CD4-positive, CD25-positive, alpha-beta regulatory T cell (primary cell): ENCODE measurements at regions not wholly inside any gene's neighbourhood (a gene's known extent, or its start where the extent isn't known, plus 50 kb on each side); places are given as distances from the start of the nearest gene placed in this dataset.
A peak's percentile ranks its signal among the peaks of the same experiment; 100 is the strongest.

Experiments
- ATAC-seq, 2 donors: fragments of 150-1000 bp; cut with Tn5 transposase; one replicate each; pipeline ENCODE4 v1.10.0; 2021; ENCODE audit warnings: low read depth in 2 of 2, moderate number of reproducible peaks in 2 of 2, moderate library complexity in 1 of 2
- DNase-seq, 3 donors: peaks; one replicate each; pipeline versions ENCODE4 v3.0.0 to v3.0.0-alpha.2; 2012 to 2022; ENCODE audit warnings: mixed read lengths in 1 of 3
- H3K27ac ChIP-seq: one replicate; pipeline ENCODE4 v1.7.0; 2013; ENCODE audit warnings: mild to moderate bottlenecking, low read length; ENCODE audit not compliant: insufficient read depth, poor library complexity, severe bottlenecking
- H3K27me3 ChIP-seq: one replicate; pipeline ENCODE4 v1.7.0; 2013; ENCODE audit warnings: low read length; ENCODE audit not compliant: control insufficient read depth, insufficient read depth
- H3K36me3 ChIP-seq: one replicate; pipeline ENCODE4 v1.7.0; 2013; ENCODE audit warnings: mild to moderate bottlenecking, low read length, moderate library complexity; ENCODE audit not compliant: control insufficient read depth, insufficient read depth
- H3K4me1 ChIP-seq: 2 replicates; pipeline ENCODE4 v1.7.0; 2013; ENCODE audit warnings: mild to moderate bottlenecking, low read length; ENCODE audit not compliant: insufficient read depth, control insufficient read depth, poor library complexity, severe bottlenecking
- H3K4me3 ChIP-seq: one replicate; pipeline ENCODE4 v1.7.0; 2013; ENCODE audit warnings: low read depth, mild to moderate bottlenecking, low read length, moderate library complexity
- H3K9me3 ChIP-seq, 2 experiments: 1 replicate in 1 of 2; 2 replicates in 1 of 2; pipeline ENCODE4 v1.7.0; 2013; ENCODE audit warnings: low read length in 2 of 2, mild to moderate bottlenecking in 1 of 2, moderate library complexity in 1 of 2; ENCODE audit not compliant: control insufficient read depth in 2 of 2
- H3K27ac Mint-ChIP-seq, 3 donors: one replicate each; pipeline ENCODE4 v1.8.0; 2020 to 2022; ENCODE audit warnings: mild to moderate bottlenecking in 3 of 3, mixed read lengths in 3 of 3, moderate library complexity in 2 of 3
- H3K27me3 Mint-ChIP-seq: one replicate; pipeline ENCODE4 v1.8.0; 2022; ENCODE audit warnings: mild to moderate bottlenecking, mixed read lengths
- H3K36me3 Mint-ChIP-seq: one replicate; pipeline ENCODE4 v1.8.0; 2020; ENCODE audit warnings: mixed read lengths
- H3K4me1 Mint-ChIP-seq, 4 donors: one replicate each; pipeline ENCODE4 v1.8.0; 2020 to 2022; ENCODE audit warnings: mixed read lengths in 4 of 4, mild to moderate bottlenecking in 1 of 4
- H3K4me3 Mint-ChIP-seq, 4 donors: one replicate each; pipeline ENCODE4 v1.8.0; 2020 to 2022; ENCODE audit warnings: mild to moderate bottlenecking in 4 of 4, mixed read lengths in 4 of 4, moderate library complexity in 3 of 4
- H3K9me3 Mint-ChIP-seq, 7 donors: one replicate each; pipeline ENCODE4 v1.8.0; 2020 to 2022; ENCODE audit warnings: mixed read lengths in 7 of 7, mild to moderate bottlenecking in 3 of 7, moderate library complexity in 2 of 7

GRCh38 chr6:14750059-14750661 is 495.7 kb upstream of the JARID2 start:
- DNase-seq: no peak
- Mint-ChIP-seq H3K4me3 (no peak overlapping the region), H3K4me1 (peaks cover 0 to 11% (median 2%) of the 10 kb centered on the region in 4 donors), H3K9me3 (peaks cover 0 to 1% (median 0%) of the 10 kb centered on the region in 7 donors), H3K27me3 (no peaks in the 10 kb centered on the region), H3K36me3 (no peaks in the 10 kb centered on the region), H3K27ac (no peak overlapping the region)
- Histone ChIP-seq H3K27me3 (no peaks in the 10 kb centered on the region), H3K36me3 (no peaks in the 10 kb centered on the region), H3K4me3 (no peak overlapping the region), H3K9me3 (no peaks in the 10 kb centered on the region), H3K27ac (no peak overlapping the region), H3K4me1 (no peaks in the 10 kb centered on the region)
- ATAC-seq: no peak

- no peak for DNase-seq
- no peaks in the 10 kb centered on the region for H3K27me3 ChIP-seq
- H3K4me1 ChIP-seq: no peaks in the 10 kb centered on the region
- no peaks in the 10 kb centered on the region for H3K36me3 ChIP-seq
- Mint-ChIP-seq H3K9me3 (peaks cover 0 to 2% (median 0%) of the 10 kb centered on the region in 7 donors), H3K27me3 (no peaks in the 10 kb centered on the region), H3K4me1 (peaks cover 0 to 14% (median 3%) of the 10 kb centered on the region in 4 donors), H3K27ac (peak overlapping the region in 1 of 3 donors; percentile 50), H3K4me3 (no peak overlapping the region), H3K36me3 (no peaks in the 10 kb centered on the region)
- no peak overlapping the region for H3K27ac ChIP-seq
- no peaks in the 10 kb centered on the region for H3K9me3 ChIP-seq
- ATAC-seq: no peak
- H3K4me3 ChIP-seq: no peak overlapping the region
These were observed 494.2 kb upstream of the JARID2 start for GRCh38 chr6:14751645-14752175.

GRCh38 chr6:14754751-14755513 is 490.9 kb upstream of the JARID2 start:
- Mint-ChIP-seq H3K27me3 (no peaks in the 10 kb centered on the region), H3K4me3 (peak overlapping the region; percentile 50 to 79 (median 76)), H3K9me3 (peaks cover 0 to 2% (median 0%) of the 10 kb centered on the region in 7 donors), H3K36me3 (no peaks in the 10 kb centered on the region), H3K4me1 (peaks cover 0 to 8% (median 3%) of the 10 kb centered on the region in 4 donors), H3K27ac (peak overlapping the region in 2 of 3 donors; percentile 33 to 84)
- no peaks in the 10 kb centered on the region for H3K4me1 ChIP-seq
- peak in 2 of 3 donors; percentile 8 to 26 for DNase-seq
- no peaks in the 10 kb centered on the region for H3K27me3 ChIP-seq
- H3K4me3 ChIP-seq: peak overlapping the region; percentile 43
- H3K36me3 ChIP-seq: no peaks in the 10 kb centered on the region
- H3K9me3 ChIP-seq: no peaks in the 10 kb centered on the region
- no peak for ATAC-seq
- H3K27ac ChIP-seq: peak overlapping the region; percentile 37

GRCh38 chr6:14756340-14756739 is 489.5 kb upstream of the JARID2 start:
- H3K4me1 Mint-ChIP-seq: peaks cover 0 to 8% (median 3%) of the 10 kb centered on the region in 4 donors
- ATAC-seq (no peak), DNase-seq (no peak)
- no peaks in the 10 kb centered on the region for H3K27me3 Mint-ChIP-seq
- no peak overlapping the region for H3K4me3 ChIP-seq
- H3K9me3 Mint-ChIP-seq: peaks cover 0 to 2% (median 0%) of the 10 kb centered on the region in 7 donors
- H3K9me3 ChIP-seq: no peaks in the 10 kb centered on the region
- H3K36me3 Mint-ChIP-seq: no peaks in the 10 kb centered on the region
- H3K27me3 ChIP-seq: no peaks in the 10 kb centered on the region
- peak overlapping the region in 1 of 3 donors; percentile 94 for H3K27ac Mint-ChIP-seq
- H3K4me3 Mint-ChIP-seq: no peak overlapping the region
- no peak overlapping the region for H3K27ac ChIP-seq
- H3K36me3 ChIP-seq: no peaks in the 10 kb centered on the region
- H3K4me1 ChIP-seq: no peaks in the 10 kb centered on the region

GRCh38 chr6:14757014-14757413 is 488.9 kb upstream of the JARID2 start:
- Histone ChIP-seq H3K27ac (no peak overlapping the region), H3K4me3 (no peak overlapping the region), H3K27me3 (no peaks in the 10 kb centered on the region), H3K36me3 (no peaks in the 10 kb centered on the region), H3K4me1 (no peaks in the 10 kb centered on the region), H3K9me3 (no peaks in the 10 kb centered on the region)
- ATAC-seq (no peak), DNase-seq (no peak)
- Mint-ChIP-seq H3K36me3 (no peaks in the 10 kb centered on the region), H3K27ac (peak overlapping the region in 1 of 3 donors; percentile 43), H3K4me1 (peaks cover 0 to 8% (median 3%) of the 10 kb centered on the region in 4 donors), H3K4me3 (no peak overlapping the region), H3K9me3 (peaks cover 0 to 2% (median 0%) of the 10 kb centered on the region in 7 donors), H3K27me3 (no peaks in the 10 kb centered on the region)

GRCh38 chr6:14757418-14757817 is 488.5 kb upstream of the JARID2 start:
- no peaks in the 10 kb centered on the region for H3K27me3 Mint-ChIP-seq
- H3K4me1 Mint-ChIP-seq: peaks cover 0 to 8% (median 3%) of the 10 kb centered on the region in 4 donors
- Histone ChIP-seq H3K27me3 (no peaks in the 10 kb centered on the region), H3K27ac (no peak overlapping the region), H3K4me1 (no peaks in the 10 kb centered on the region), H3K9me3 (no peaks in the 10 kb centered on the region), H3K36me3 (no peaks in the 10 kb centered on the region), H3K4me3 (no peak overlapping the region)
- peaks cover 0 to 2% (median 0%) of the 10 kb centered on the region in 7 donors for H3K9me3 Mint-ChIP-seq
- ATAC-seq (no peak), DNase-seq (no peak)
- H3K27ac Mint-ChIP-seq: peak overlapping the region in 2 of 3 donors; percentile 43 to 55
- H3K36me3 Mint-ChIP-seq: no peaks in the 10 kb centered on the region
- no peak overlapping the region for H3K4me3 Mint-ChIP-seq

- Histone ChIP-seq H3K27ac (no peak overlapping the region), H3K9me3 (no peaks in the 10 kb centered on the region), H3K4me1 (no peaks in the 10 kb centered on the region), H3K36me3 (no peaks in the 10 kb centered on the region), H3K4me3 (no peak overlapping the region), H3K27me3 (no peaks in the 10 kb centered on the region)
- peaks cover 0 to 2% (median 0%) of the 10 kb centered on the region in 7 donors for H3K9me3 Mint-ChIP-seq
- no peaks in the 10 kb centered on the region for H3K36me3 Mint-ChIP-seq
- DNase-seq (no peak), ATAC-seq (no peak)
- H3K27me3 Mint-ChIP-seq: no peaks in the 10 kb centered on the region
- peaks cover 0 to 8% (median 3%) of the 10 kb centered on the region in 4 donors for H3K4me1 Mint-ChIP-seq
- H3K4me3 Mint-ChIP-seq: no peak overlapping the region
- peak overlapping the region in 1 of 3 donors; percentile 13 for H3K27ac Mint-ChIP-seq
These were observed 487.3 kb upstream of the JARID2 start for GRCh38 chr6:14758421-14759081.
